Tibial nerve (tissue), 4 donors: ENCODE measurements at regions not wholly inside any gene's neighbourhood (a gene's known extent, or its start where the extent isn't known, plus 50 kb on each side); places are given as distances from the start of the nearest gene placed in this dataset.

Source experiments
- DNase-seq, 2 donors: peaks; one replicate each; pipeline ENCODE4 v3.0.0-alpha.2; 2019; ENCODE audit warnings: low spot score in 2 of 2
- H3K27ac ChIP-seq, 4 donors: fragments of 200-600 bp; sonication (generic) in 3 of 4; one replicate each; pipeline ENCODE4 v1.5.1; 2017 to 2019; ENCODE audit warnings: mild to moderate bottlenecking in 1 of 4
- H3K27me3 ChIP-seq, 2 donors: fragments of 200-600 bp; sonication (generic) in 1 of 2; one replicate each; pipeline versions ENCODE4 v1.5.1 to v1.6.0; 2017 to 2019
- H3K36me3 ChIP-seq, 3 donors: fragments of 200-600 bp; sonication (generic); one replicate each; pipeline ENCODE4 v1.5.1; 2018 to 2019
- H3K4me1 ChIP-seq, 4 donors: fragments of 200-600 bp; sonication (generic) in 3 of 4; one replicate each; pipeline ENCODE4 v1.5.1; 2017 to 2019
- H3K4me3 ChIP-seq, 4 donors: fragments of 200-600 bp; sonication (generic) in 3 of 4; one replicate each; pipeline ENCODE4 v1.5.1; 2017 to 2019; ENCODE audit warnings: mild to moderate bottlenecking in 1 of 4, moderate library complexity in 1 of 4
- H3K9me3 ChIP-seq, 4 donors: fragments of 200-600 bp; sonication (generic) in 3 of 4; one replicate each; pipeline ENCODE4 v1.5.1; 2017 to 2019
- CTCF ChIP-seq, 5 experiments: fragments of 200-600 bp in 3 of 5; fragments of 450-650 bp in 2 of 5; sonication (generic) in 3 of 5; IDR thresholded peaks; one replicate each; pipeline ENCODE4 v1.5.1; 2016 to 2019; ENCODE audit warnings: antibody characterized with exemption in 5 of 5, mild to moderate bottlenecking in 3 of 5, moderate library complexity in 2 of 5
- EP300 ChIP-seq, 2 donors: sonication (generic); formaldehyde crosslinking; IDR thresholded peaks; one replicate each; pipeline ENCODE4 v1.6.1; 2017; ENCODE audit warnings: antibody characterized with exemption in 2 of 2, mild to moderate bottlenecking in 1 of 2
- POLR2A ChIP-seq, 2 donors: fragments of 450-650 bp; IDR thresholded peaks; one replicate each; pipeline ENCODE4 v1.6.1; 2017; ENCODE audit warnings: antibody characterized with exemption in 2 of 2, mild to moderate bottlenecking in 2 of 2, moderate library complexity in 2 of 2
- WGBS, 2 donors: methylation state at CpG; one replicate each; pipeline ENCODE4 v1.1.5; 2018; 5-methylcytosine and 5-hydroxymethylcytosine counted together

- WGBS, 2 donors: 85 to 86% methylated on average over 3 of the region's 3 CpGs
- H3K4me3 ChIP-seq: no peak overlapping the region
- TF ChIP-seq CTCF (IDR thresholded peaks at IDR 0.05) (no peak), POLR2A (IDR thresholded peaks at IDR 0.05) (no peak), EP300 (IDR thresholded peaks at IDR 0.05) (no peak)
These were observed 67.2 kb upstream of the ACSL1 start for GRCh38 chr4:184892999-184893398.

GRCh38 chr4:184893801-184894571 is 68.2 kb upstream of the ACSL1 start:
- WGBS, 2 donors: 68 to 80% methylated on average over 10 of the region's 10 CpGs
- Histone ChIP-seq H3K9me3 (peaks cover 0 to 9% (median 0%) of the 10 kb centered on the region in 4 donors), H3K27ac (no peak overlapping the region), H3K4me1 (no peaks in the 10 kb centered on the region), H3K27me3 (no peaks in the 10 kb centered on the region), H3K36me3 (no peaks in the 10 kb centered on the region), H3K4me3 (no peak overlapping the region)
- no peak for TF ChIP-seq POLR2A (IDR thresholded peaks at IDR 0.05)
- TF ChIP-seq CTCF (IDR thresholded peaks at IDR 0.05): no peak
- peak in 1 of 2 donors; percentile 23 for TF ChIP-seq EP300 (IDR thresholded peaks at IDR 0.05)
- no peak for DNase-seq

More at GRCh38 chr4:184892999-184893398, 67.2 kb upstream of the ACSL1 start:
- Histone ChIP-seq H3K27ac (no peak overlapping the region), H3K36me3 (no peaks in the 10 kb centered on the region), H3K4me1 (no peaks in the 10 kb centered on the region), H3K9me3 (peaks cover 0 to 9% (median 0%) of the 10 kb centered on the region in 4 donors), H3K27me3 (no peaks in the 10 kb centered on the region)
- DNase-seq: no peak

- H3K27me3 ChIP-seq: no peaks in the 10 kb centered on the region
- 64 to 72% methylated on average over 7 of the region's 7 CpGs for WGBS, 2 donors
- TF ChIP-seq CTCF (IDR thresholded peaks at IDR 0.05) (no peak), EP300 (IDR thresholded peaks at IDR 0.05) (peak; percentile 15 to 74)
These were observed 69.4 kb upstream of the ACSL1 start for GRCh38 chr4:184895012-184895695.

GRCh38 chr4:184896868-184897715 is 71.3 kb upstream of the ACSL1 start:
- H3K27ac ChIP-seq: peak overlapping the region in 1 of 4 donors; percentile 12
- H3K27me3 ChIP-seq: no peaks in the 10 kb centered on the region
- TF ChIP-seq CTCF (IDR thresholded peaks at IDR 0.05) (no peak), POLR2A (IDR thresholded peaks at IDR 0.05) (no peak), EP300 (IDR thresholded peaks at IDR 0.05) (peak; percentile 73 to 89)
- peak in 1 of 2 donors; percentile 70 for DNase-seq
- 59 to 64% methylated on average over 19 of the region's 19 CpGs for WGBS, 2 donors
- no peaks in the 10 kb centered on the region for H3K36me3 ChIP-seq
- H3K4me3 ChIP-seq: no peak overlapping the region
- peaks cover 0 to 9% (median 0%) of the 10 kb centered on the region in 4 donors for H3K9me3 ChIP-seq
- H3K4me1 ChIP-seq: no peaks in the 10 kb centered on the region

More at GRCh38 chr4:184895012-184895695, 69.4 kb upstream of the ACSL1 start:
- H3K9me3 ChIP-seq: peaks cover 0 to 9% (median 0%) of the 10 kb centered on the region in 4 donors
- no peaks in the 10 kb centered on the region for H3K36me3 ChIP-seq
- H3K4me1 ChIP-seq: no peaks in the 10 kb centered on the region
- DNase-seq: peak in 1 of 2 donors; percentile 30
- no peak overlapping the region for H3K4me3 ChIP-seq
- H3K27ac ChIP-seq: no peak overlapping the region
